Hepatocyte (in vitro differentiated cells): ENCODE measurements at regions not wholly inside any gene's neighbourhood (a gene's known extent, or its start where the extent isn't known, plus 50 kb on each side); places are given as distances from the start of the nearest gene placed in this dataset.

Experiments
- DNase-seq: peaks from one replicate; pipeline ENCODE4 v3.0.0-alpha.2; 2016; ENCODE audit warnings: low spot score
- H2AFZ ChIP-seq: fragments of 200-600 bp; sonication (generic); 2 replicates; pipeline ENCODE4 v1.6.0; 2016; ENCODE audit warnings: antibody characterized with exemption, mild to moderate bottlenecking
- H3K27ac ChIP-seq: fragments of 200-600 bp; sonication (generic); 2 replicates; pipeline ENCODE4 v1.5.1; 2016; ENCODE audit warnings: mild to moderate bottlenecking
- H3K27me3 ChIP-seq: fragments of 200-600 bp; sonication (generic); 2 replicates; pipeline ENCODE4 v1.6.1; 2016
- H3K36me3 ChIP-seq: fragments of 200-600 bp; sonication (generic); replicated peaks from 2 replicates; pipeline ENCODE4 v1.5.1; 2016; ENCODE audit warnings: low read depth; ENCODE audit not compliant: insufficient read depth
- H3K4me1 ChIP-seq: fragments of 200-600 bp; sonication (generic); 2 replicates; pipeline ENCODE4 v1.5.1; 2016; ENCODE audit warnings: mild to moderate bottlenecking, moderate library complexity; ENCODE audit not compliant: insufficient read depth
- H3K4me2 ChIP-seq: fragments of 200-600 bp; sonication (generic); 2 replicates; pipeline ENCODE4 v1.6.0; 2016
- H3K4me3 ChIP-seq: fragments of 200-600 bp; sonication (generic); 2 replicates; pipeline ENCODE4 v1.5.1; 2016; ENCODE audit warnings: mild to moderate bottlenecking
- H3K79me2 ChIP-seq: fragments of 200-600 bp; sonication (generic); 2 replicates; pipeline ENCODE4 v1.6.0; 2017; ENCODE audit warnings: mild to moderate bottlenecking
- H3K9me2 ChIP-seq: fragments of 200-600 bp; sonication (generic); replicated peaks from 2 replicates; pipeline ENCODE4 v1.6.0; 2017; ENCODE audit warnings: mild to moderate bottlenecking; ENCODE audit not compliant: insufficient read depth
- H3K9me3 ChIP-seq: fragments of 200-600 bp; sonication (generic); 2 replicates; pipeline ENCODE4 v1.5.1; 2016; ENCODE audit warnings: low read depth, mild to moderate bottlenecking
- H4K20me1 ChIP-seq: fragments of 200-600 bp; sonication (generic); 2 replicates; pipeline ENCODE4 v1.6.0; 2016; ENCODE audit warnings: mild to moderate bottlenecking; ENCODE audit not compliant: insufficient read depth, poor library complexity, severe bottlenecking
- EZH2 ChIP-seq: fragments of 200-600 bp; sonication (generic); IDR thresholded peaks from 2 replicates; pipeline ENCODE4 v1.6.1; 2016; ENCODE audit warnings: antibody characterized with exemption, mild to moderate bottlenecking, borderline replicate concordance
- EZH2phosphoT487 ChIP-seq: fragments of 200-600 bp; sonication (generic); IDR thresholded peaks from one replicate; pipeline ENCODE4 v1.6.1; 2018; ENCODE audit warnings: antibody characterized with exemption, mild to moderate bottlenecking, low read depth, moderate library complexity; ENCODE audit not compliant: unreplicated experiment, severe bottlenecking
- WGBS: methylation state at CpG from one replicate; pipeline ENCODE4 v1.1.6; 2016; ENCODE audit warnings: low lambda C conversion rate; ENCODE audit errors: missing lambda C conversion rate; 5-methylcytosine and 5-hydroxymethylcytosine counted together
- TF ChIP-seq, protein P1 (sequence below): fragments of 200-600 bp; sonication (generic); IDR thresholded peaks from 2 replicates; pipeline ENCODE4 v1.5.1; 2016; ENCODE audit warnings: antibody characterized with exemption, mild to moderate bottlenecking; ENCODE audit not compliant: poor library complexity

DNA sequence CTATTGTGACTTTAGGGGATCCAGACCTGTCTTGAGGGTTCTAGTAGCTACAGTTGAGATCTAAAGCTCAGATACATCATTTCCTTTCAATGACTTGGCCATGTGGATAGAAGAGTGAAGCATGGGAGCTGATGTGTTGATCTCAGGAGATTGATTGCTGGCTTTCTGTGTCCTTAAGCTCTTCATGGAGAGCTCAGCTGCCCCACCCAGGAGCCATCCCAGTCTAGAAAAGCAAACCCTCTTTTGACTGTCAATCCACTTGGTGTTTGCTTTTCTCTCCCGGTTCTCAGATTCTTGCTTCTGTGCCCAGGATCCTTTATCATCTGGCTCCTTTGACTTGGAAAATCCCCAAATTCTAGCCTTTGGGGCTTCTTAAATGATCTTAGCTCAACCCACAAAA lies 87.2 kb downstream of the ATP1A1 start:
- DNase-seq, result no peak
- Histone ChIP-seq H3K27me3 (no peaks in the 10 kb centered on the region), H2AFZ (no peak overlapping the region), H3K4me3 (no peak overlapping the region), H3K9me3 (no peaks in the 10 kb centered on the region), H3K36me3 (no peaks in the 10 kb centered on the region), H3K4me1 (peaks cover 8% of the 10 kb centered on the region), H3K9me2 (no peaks in the 10 kb centered on the region), H4K20me1 (no peaks in the 10 kb centered on the region), H3K4me2 (no peak overlapping the region), H3K27ac (no peak overlapping the region), H3K79me2 (no peaks in the 10 kb centered on the region)
- TF ChIP-seq, protein P1, sequence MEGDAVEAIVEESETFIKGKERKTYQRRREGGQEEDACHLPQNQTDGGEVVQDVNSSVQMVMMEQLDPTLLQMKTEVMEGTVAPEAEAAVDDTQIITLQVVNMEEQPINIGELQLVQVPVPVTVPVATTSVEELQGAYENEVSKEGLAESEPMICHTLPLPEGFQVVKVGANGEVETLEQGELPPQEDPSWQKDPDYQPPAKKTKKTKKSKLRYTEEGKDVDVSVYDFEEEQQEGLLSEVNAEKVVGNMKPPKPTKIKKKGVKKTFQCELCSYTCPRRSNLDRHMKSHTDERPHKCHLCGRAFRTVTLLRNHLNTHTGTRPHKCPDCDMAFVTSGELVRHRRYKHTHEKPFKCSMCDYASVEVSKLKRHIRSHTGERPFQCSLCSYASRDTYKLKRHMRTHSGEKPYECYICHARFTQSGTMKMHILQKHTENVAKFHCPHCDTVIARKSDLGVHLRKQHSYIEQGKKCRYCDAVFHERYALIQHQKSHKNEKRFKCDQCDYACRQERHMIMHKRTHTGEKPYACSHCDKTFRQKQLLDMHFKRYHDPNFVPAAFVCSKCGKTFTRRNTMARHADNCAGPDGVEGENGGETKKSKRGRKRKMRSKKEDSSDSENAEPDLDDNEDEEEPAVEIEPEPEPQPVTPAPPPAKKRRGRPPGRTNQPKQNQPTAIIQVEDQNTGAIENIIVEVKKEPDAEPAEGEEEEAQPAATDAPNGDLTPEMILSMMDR, result no peak
- TF ChIP-seq EZH2phosphoT487, result no peak
- no peak for TF ChIP-seq EZH2
- 75% methylated on average over 1 of the region's 1 CpG for WGBS

DNA sequence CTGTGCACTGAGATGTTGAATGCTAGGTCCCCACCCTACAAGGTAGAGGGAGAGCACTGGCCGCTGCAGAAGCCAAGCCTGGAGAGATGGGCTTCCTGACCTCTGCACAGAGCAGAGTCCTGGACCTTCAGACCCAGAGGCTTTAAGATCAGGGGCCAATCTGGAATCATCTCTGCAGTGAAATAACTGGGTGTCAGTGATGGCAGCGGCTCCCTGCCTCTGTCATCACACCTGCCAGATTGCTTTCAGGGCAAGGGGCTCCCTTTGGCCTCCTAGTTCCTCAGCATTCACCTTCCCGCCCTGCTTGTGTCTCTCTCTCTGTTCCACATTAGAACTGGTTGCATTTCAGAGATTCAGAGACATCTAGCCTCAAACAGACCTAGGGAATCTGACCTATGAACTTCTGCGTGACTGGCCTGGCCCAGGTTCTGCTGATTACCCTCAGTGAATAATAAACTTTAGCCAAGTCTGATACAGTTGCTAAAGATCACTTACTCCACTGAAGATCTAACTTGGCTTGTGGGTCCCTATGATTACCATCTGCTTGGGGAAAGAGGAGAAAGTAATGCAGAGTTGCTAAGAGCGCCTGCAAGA lies 87.8 kb downstream of the ATP1A1 start:
- H4K20me1 ChIP-seq, result no peaks in the 10 kb centered on the region
- no peak overlapping the region for H3K4me3 ChIP-seq
- H3K9me3 ChIP-seq, result no peaks in the 10 kb centered on the region
- no peak for DNase-seq
- no peaks in the 10 kb centered on the region for H3K9me2 ChIP-seq
- H3K79me2 ChIP-seq, result no peaks in the 10 kb centered on the region
- WGBS, result 85% methylated on average over 5 of the region's 5 CpGs
- no peak overlapping the region for H2AFZ ChIP-seq
- no peak overlapping the region for H3K4me2 ChIP-seq
- H3K27ac ChIP-seq, result no peak overlapping the region
- H3K27me3 ChIP-seq, result no peaks in the 10 kb centered on the region
- peaks cover 15% of the 10 kb centered on the region for H3K4me1 ChIP-seq
- H3K36me3 ChIP-seq, result no peaks in the 10 kb centered on the region
- TF ChIP-seq EZH2phosphoT487, result no peak
- TF ChIP-seq EZH2, result no peak
- TF ChIP-seq, protein P1, result no peak

DNA sequence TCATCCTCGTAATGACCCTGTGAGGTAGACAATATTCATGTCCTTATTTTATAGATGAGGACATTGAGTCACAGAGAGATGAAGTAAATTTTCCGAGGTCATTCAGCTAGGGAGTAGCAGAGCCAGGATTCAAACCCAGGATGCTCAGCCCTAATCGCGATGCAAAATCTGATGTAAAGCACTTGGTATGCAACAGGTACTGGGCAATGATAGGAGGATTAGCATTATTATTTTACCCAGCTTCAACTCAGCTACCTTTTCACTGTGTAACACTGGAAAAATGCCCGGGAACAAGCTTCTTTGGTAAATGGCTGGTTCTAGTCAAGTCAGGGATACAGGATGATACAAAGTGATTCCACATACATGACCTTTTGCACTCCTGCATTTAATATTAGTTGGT lies 88.7 kb downstream of the ATP1A1 start:
- H3K27me3 ChIP-seq, result no peaks in the 10 kb centered on the region
- H2AFZ ChIP-seq, result no peak overlapping the region
- H4K20me1 ChIP-seq, result no peaks in the 10 kb centered on the region
- no peak overlapping the region for H3K4me3 ChIP-seq
- no peaks in the 10 kb centered on the region for H3K9me3 ChIP-seq
- no peak overlapping the region for H3K27ac ChIP-seq
- H3K36me3 ChIP-seq, result no peaks in the 10 kb centered on the region
- WGBS, result 96% methylated on average over 5 of the region's 5 CpGs
- no peak for TF ChIP-seq EZH2
- TF ChIP-seq EZH2phosphoT487, result no peak
- TF ChIP-seq, protein P1, result no peak
- no peaks in the 10 kb centered on the region for H3K79me2 ChIP-seq
- no peak for DNase-seq
- H3K9me2 ChIP-seq, result no peaks in the 10 kb centered on the region
- no peak overlapping the region for H3K4me2 ChIP-seq
- H3K4me1 ChIP-seq, result peaks cover 23% of the 10 kb centered on the region
